Fibroblast of skin of right biceps (primary cell): ENCODE measurements at regions not wholly inside any gene's neighbourhood (a gene's known extent, or its start where the extent isn't known, plus 50 kb on each side); places are given as distances from the start of the nearest gene placed in this dataset.

ENCODE experiments used
- DNase-seq: peaks from one replicate; pipeline ENCODE4 v3.0.0-alpha.2; 2013

DNA sequence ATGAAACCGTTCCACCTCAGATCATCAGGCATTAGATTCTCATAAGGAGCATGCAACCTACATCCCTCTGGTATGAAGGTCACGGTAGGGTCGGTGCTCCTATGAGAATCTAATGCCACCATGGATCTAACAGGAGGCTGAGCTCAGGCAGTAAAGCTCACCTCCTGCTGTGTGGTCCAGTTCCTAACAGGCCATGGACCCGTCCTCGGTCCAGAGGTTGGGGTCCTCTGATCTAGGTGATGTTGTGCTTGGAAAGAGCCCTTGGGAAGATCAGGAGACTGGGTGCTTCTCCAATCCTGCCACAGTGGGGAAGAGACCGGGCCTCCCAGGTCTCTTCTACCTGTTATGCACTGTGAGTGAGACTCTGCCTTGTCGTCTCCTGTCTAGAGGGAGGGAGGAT lies 104.6 kb downstream of the ACKR3 start:
- no peak for DNase-seq

DNA sequence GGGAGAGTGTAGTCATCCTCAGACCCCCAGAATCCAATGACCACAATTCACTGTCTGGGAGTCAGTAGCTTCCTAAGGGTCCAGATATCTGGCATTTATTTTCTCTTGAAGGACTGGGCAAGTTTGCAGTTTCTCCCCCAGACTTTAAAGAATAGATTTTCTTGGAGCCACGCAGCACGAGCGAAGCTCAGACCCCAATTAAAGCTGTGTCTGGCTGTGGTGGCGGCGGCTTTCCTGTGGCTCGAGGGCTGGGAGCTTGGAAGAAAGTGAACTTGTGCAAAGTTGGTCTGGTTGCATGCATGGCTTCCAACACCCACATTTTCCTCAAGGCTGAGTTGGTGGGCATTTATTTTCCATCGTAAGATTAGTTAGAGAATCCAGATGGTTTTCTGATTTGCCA lies 105.0 kb downstream of the ACKR3 start:
- DNase-seq = no peak

GRCh38 chr2:236675051-236675450 lies 105.4 kb downstream of the ACKR3 start:
- peak; percentile 81 for DNase-seq

- DNase-seq = peak; percentile 43
Observed at GRCh38 chr2:236675526-236675925, 105.9 kb downstream of the ACKR3 start.

DNA sequence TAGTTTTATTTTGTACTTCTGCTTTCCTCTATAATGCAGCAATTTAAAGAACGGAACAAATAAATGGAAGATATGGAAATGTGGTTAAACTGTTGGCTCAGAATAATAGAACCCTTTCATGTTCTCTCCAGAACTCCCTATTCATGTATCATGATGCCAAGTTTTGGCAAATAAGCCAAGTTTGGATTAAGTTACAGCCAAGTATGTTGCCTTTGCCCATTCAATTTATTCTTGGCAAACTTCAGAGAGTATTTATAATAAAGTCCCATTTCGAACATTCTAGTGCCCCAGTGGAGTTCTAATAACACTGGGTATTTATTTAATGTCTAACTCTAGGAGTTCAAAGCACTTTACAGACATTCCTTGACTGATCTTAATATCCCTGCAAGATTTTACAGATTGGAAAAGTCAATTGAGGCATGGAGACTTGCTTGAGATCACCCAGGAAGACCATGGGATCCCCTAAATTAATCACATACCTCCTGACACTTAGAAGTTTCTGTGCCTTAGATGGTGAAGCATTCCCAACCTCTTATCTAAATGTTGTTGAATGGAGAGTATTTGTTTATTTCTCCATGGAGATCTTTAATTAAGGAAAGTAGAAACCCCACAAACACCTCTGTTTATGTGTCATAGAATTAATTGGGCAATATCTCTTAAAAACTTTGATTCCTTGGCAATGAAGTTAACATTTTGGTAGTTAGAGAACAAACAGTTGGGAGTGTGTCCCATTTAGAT lies 106.7 kb downstream of the ACKR3 start:
- no peak for DNase-seq

- no peak for DNase-seq
Observed at GRCh38 chr2:236677368-236677767, 107.7 kb downstream of the ACKR3 start.

- DNase-seq = no peak
Observed at GRCh38 chr2:236678307-236678975, 108.8 kb downstream of the ACKR3 start.

DNA sequence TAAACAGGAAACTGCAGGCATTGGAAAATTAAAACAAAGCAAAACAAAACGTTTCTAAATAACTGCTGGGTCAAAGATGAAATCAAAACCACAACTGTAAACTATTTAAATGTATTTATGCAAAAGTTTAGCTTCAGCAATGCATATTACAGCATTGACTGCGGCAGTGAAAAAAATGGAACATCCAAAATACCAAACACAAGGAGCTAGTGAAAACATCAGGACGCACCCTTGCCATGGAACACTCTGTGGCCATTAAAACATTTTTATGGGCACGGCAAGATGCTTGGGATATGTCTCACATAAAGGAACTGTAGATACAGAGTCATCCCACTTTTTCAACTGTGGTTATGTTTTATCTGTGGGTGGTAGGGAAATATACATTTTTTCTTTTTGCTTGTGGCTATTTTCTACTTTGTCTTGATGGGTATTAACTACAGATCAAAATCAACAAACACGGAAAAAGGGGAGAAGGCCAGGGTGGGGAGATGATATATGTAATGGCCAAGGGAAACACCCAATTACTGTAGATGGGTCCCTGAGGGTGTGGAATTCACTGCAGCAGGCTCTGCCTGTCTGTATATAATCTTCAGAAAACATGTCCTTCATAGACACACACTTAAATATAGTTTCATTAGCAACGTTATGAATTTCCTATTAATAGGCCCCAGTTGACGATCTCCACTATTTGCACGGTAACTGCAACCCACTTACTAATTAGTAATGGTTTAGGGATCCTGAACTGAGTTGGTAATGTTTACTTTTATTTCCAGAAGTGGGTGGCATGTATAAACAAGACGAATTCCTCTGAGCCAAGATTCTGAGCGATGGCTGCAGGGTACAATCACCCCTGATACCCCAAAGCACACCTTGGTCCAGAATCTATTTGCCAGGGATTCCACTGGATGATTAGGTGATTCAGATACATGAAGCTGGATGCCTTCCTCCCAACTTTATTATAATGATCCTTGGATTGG lies 110.5 kb downstream of the ACKR3 start:
- peak; percentile 93 for DNase-seq

- no peak for DNase-seq
Observed at GRCh38 chr2:236682651-236683422, 113.2 kb downstream of the ACKR3 start.

DNA sequence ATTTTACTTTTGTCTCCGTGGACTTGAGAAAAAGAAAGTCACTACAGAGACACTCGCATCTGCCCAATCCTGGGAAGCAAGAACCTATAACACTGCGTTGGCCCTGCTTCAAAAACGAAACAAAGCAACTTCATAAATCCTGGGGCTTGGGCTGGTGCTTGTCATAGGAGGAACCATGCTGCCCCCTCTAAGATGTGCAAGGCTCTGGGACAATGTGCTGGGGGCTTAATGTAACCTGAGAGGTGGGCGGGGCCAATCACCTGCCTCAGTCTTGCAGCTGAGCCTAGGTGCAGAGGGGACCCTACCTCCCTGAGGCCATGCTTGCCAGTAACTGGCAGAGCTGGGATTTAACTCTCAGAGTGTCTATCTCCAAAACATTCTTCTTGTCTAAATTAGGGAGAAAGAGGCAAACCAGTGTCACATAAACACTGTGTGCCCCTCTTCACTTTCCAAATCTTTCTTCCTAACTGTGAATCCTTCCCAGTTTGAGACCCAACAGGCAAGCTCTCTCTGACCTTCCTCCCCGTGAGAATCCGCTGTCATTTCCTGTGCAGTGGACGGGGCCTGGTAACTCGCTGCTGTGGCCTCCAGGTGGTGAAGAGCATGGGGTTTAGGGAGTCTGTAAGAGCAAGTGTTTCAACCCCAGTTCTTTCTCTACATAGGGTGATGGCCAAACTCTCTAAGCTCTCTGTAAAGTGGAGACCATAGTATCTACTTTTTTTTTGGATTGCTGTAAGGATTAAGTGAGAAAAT lies 115.1 kb downstream of the ACKR3 start:
- no peak for DNase-seq

- DNase-seq = no peak
Observed at GRCh38 chr2:236685361-236685760, 115.7 kb downstream of the ACKR3 start.

DNA sequence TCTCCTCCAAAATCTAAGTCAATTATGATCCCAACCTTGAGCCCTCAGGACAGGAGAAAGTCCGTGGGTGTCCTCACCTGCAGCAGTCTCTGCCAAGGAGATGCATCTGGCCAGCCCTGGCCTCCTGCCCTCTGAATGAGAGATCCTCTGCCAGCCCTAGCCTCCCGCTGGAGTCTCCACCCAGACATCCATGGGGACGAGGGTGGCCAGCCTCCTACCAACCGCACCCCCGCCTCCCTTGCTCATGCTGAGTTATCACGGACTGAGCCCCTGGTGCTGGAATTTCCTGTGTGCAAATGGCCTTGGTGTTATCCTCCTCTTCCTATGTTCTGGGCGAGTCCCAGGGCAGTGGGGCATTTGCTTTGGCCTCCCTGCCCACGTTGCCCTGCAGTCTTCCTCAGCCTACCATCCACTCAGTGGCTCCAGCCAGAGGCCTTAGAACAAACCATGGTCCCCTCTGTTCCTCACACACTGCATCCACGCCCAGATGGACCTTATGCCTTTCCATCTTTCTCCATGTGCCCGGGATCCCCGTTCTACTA lies 116.4 kb downstream of the ACKR3 start:
- DNase-seq = no peak

DNA sequence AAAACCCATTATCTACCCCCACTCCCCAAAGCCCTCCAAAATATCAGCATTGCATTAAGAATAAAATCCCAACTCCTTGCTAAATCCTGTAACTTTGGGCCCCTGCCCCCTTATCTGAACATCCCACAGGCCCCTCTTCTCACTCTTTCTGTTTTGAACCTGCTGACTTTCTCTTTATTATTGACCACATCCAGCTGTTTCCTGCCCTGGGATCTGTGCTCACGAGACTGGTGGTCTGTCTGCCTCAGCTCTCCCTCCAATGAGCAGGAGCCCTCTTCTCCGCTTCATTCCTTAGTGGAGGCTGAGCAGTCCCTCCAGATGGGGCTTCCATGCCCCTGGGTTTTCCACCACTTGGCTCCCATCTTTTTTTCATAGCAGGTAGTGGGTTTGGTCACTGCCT lies 116.9 kb downstream of the ACKR3 start:
- DNase-seq = no peak

GRCh38 chr2:236687296-236687965 lies 117.8 kb downstream of the ACKR3 start:
- no peak for DNase-seq

- DNase-seq = no peak
Observed at GRCh38 chr2:236688157-236688556, 118.5 kb downstream of the ACKR3 start.

GRCh38 chr2:236688563-236689392 lies 119.2 kb downstream of the ACKR3 start:
- DNase-seq = no peak

GRCh38 chr2:236689393-236689700 lies 119.7 kb downstream of the ACKR3 start:
- DNase-seq = no peak

DNA sequence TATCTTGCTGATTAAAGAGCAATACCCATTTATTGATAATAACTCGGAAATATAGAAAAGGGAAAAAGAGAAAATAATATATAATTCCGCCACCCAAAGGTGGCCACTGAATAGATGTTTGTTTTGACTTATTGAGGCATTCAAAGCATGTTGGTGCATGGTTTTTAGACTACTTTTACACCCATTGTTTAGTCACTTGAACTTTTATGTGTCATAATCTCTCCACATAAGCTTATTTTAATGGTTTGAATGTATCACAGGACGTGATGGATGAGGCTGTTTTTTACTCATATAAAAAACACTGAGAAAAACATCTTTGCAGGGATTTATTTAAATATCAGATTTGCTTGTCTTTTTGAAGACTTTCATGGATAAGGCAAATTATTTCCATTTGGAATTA lies 120.4 kb downstream of the ACKR3 start:
- peak; percentile 37 for DNase-seq

GRCh38 chr2:236690726-236691125 lies 121.1 kb downstream of the ACKR3 start:
- DNase-seq = no peak

GRCh38 chr2:236691799-236692167 lies 122.2 kb downstream of the ACKR3 start:
- DNase-seq = no peak
